ENCODE measurements at regions not wholly inside any gene's neighbourhood (a gene's known extent, or its start where the extent isn't known, plus 50 kb on each side); places are given as distances from the start of the nearest gene placed in this dataset.

- no peak overlapping the region for H3K4me3 ChIP-seq (ENCODE audit: low read depth, low read length)
- TF ChIP-seq POLR2A (IDR thresholded peaks at IDR 0.05; ENCODE audit: extremely low read depth, insufficient read length) (no peak), MAX (IDR thresholded peaks at IDR 0.05; ENCODE audit: low read depth, low read length) (no peak), CTCF (IDR thresholded peaks at IDR 0.05; ENCODE audit: low read depth, low read length) (no peak), MYC (IDR thresholded peaks at IDR 0.05; ENCODE audit: low read depth, low read length) (no peak)
- no peak for DNase-seq (ENCODE audit: low read depth)
Observed at GRCh38 chr21:38930066-38930465, 124.3 kb downstream of the ETS2 start.

GRCh38 chr21:38929652-38930051 is 123.9 kb downstream of the ETS2 start:
- no peak for DNase-seq (ENCODE audit: low read depth)
- TF ChIP-seq MYC (IDR thresholded peaks at IDR 0.05; ENCODE audit: low read depth, low read length) (no peak), POLR2A (IDR thresholded peaks at IDR 0.05; ENCODE audit: extremely low read depth, insufficient read length) (no peak), MAX (IDR thresholded peaks at IDR 0.05; ENCODE audit: low read depth, low read length) (no peak), CTCF (IDR thresholded peaks at IDR 0.05; ENCODE audit: low read depth, low read length) (no peak)
- no peak overlapping the region for H3K4me3 ChIP-seq (ENCODE audit: low read depth, low read length)

- DNase-seq (ENCODE audit: low read depth) = no peak
- no peak for TF ChIP-seq MYC (IDR thresholded peaks at IDR 0.05; ENCODE audit: low read depth, low read length)
- TF ChIP-seq MAX (IDR thresholded peaks at IDR 0.05; ENCODE audit: low read depth, low read length) = no peak
- no peak overlapping the region for H3K4me3 ChIP-seq (ENCODE audit: low read depth, low read length)
Observed at GRCh38 chr21:38929142-38929541, 123.4 kb downstream of the ETS2 start.

- DNase-seq (ENCODE audit: low read depth) = no peak
- TF ChIP-seq POLR2A (IDR thresholded peaks at IDR 0.05; ENCODE audit: extremely low read depth, insufficient read length) (no peak), MYC (IDR thresholded peaks at IDR 0.05; ENCODE audit: low read depth, low read length) (no peak), MAX (IDR thresholded peaks at IDR 0.05; ENCODE audit: low read depth, low read length) (no peak), CTCF (IDR thresholded peaks at IDR 0.05; ENCODE audit: low read depth, low read length) (no peak)
- H3K4me3 ChIP-seq (ENCODE audit: low read depth, low read length) = no peak overlapping the region
Observed at GRCh38 chr21:38927776-38928175, 122.0 kb downstream of the ETS2 start.

GRCh38 chr21:38925923-38926322 is 120.2 kb downstream of the ETS2 start:
- no peak for DNase-seq (ENCODE audit: low read depth)
- TF ChIP-seq MAX (IDR thresholded peaks at IDR 0.05; ENCODE audit: low read depth, low read length) (no peak), CTCF (IDR thresholded peaks at IDR 0.05; ENCODE audit: low read depth, low read length) (no peak), MYC (IDR thresholded peaks at IDR 0.05; ENCODE audit: low read depth, low read length) (no peak), POLR2A (IDR thresholded peaks at IDR 0.05; ENCODE audit: extremely low read depth, insufficient read length) (no peak)
- no peak overlapping the region for H3K4me3 ChIP-seq (ENCODE audit: low read depth, low read length)

- TF ChIP-seq MAX (IDR thresholded peaks at IDR 0.05; ENCODE audit: low read depth, low read length) (no peak), MYC (IDR thresholded peaks at IDR 0.05; ENCODE audit: low read depth, low read length) (no peak), CTCF (IDR thresholded peaks at IDR 0.05; ENCODE audit: low read depth, low read length) (no peak), POLR2A (IDR thresholded peaks at IDR 0.05; ENCODE audit: extremely low read depth, insufficient read length) (no peak)
Observed at GRCh38 chr21:38925478-38925877, 119.7 kb downstream of the ETS2 start.

More at GRCh38 chr21:38925478-38925877, 119.7 kb downstream of the ETS2 start:
- no peak for DNase-seq (ENCODE audit: low read depth)
- H3K4me3 ChIP-seq (ENCODE audit: low read depth, low read length) = no peak overlapping the region
